ENCODE measurements at regions not wholly inside any gene's neighbourhood (a gene's known extent, or its start where the extent isn't known, plus 50 kb on each side); places are given as distances from the start of the nearest gene placed in this dataset.
"Not testable (repeated sequence)": the region's sequence is repeated elsewhere in the genome, so short reads cannot be mapped to it uniquely, and the experiment has no call there.

DNA sequence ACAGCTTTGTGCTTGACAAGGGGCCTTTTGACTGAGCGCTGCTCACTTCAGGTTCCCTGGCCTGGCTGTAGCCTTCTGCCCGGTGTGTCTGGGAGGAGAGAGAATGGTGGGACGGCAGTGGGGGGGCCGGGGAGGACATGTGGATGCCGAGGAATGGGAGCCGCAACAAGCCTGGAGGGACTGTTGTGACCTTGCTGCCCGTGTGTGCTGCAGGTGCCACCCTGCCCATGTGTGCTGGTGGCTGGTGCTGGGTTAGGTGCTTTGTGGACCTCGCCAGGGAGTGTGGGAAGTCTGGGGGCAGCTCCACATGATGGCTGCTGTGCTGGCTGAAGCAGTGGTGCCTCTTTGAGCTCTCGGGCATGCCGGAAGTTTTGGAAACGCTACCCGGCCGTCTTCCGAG is 132.1 kb downstream of the LAT start:
- H3K9me3 ChIP-seq, result no peaks in the 10 kb centered on the region
- H3K4me1 ChIP-seq (ENCODE audit: control insufficient read depth in 1 of 2, low read depth in 2 of 2), result peaks cover 0 to 6% of the 10 kb centered on the region in 2 donors
- no peak overlapping the region for H3K4me3 ChIP-seq
- DNase-seq (ENCODE audit: low spot score), result no peak
- no peak overlapping the region for H3K27ac ChIP-seq
- H3K36me3 ChIP-seq, result no peaks in the 10 kb centered on the region
- no peak for ATAC-seq (ENCODE audit: insufficient number of reproducible peaks, low FRiP score, low read depth)
- no peaks in the 10 kb centered on the region for H3K27me3 ChIP-seq (replicated peaks; ENCODE audit: insufficient read depth)
- TF ChIP-seq, protein P1, sequence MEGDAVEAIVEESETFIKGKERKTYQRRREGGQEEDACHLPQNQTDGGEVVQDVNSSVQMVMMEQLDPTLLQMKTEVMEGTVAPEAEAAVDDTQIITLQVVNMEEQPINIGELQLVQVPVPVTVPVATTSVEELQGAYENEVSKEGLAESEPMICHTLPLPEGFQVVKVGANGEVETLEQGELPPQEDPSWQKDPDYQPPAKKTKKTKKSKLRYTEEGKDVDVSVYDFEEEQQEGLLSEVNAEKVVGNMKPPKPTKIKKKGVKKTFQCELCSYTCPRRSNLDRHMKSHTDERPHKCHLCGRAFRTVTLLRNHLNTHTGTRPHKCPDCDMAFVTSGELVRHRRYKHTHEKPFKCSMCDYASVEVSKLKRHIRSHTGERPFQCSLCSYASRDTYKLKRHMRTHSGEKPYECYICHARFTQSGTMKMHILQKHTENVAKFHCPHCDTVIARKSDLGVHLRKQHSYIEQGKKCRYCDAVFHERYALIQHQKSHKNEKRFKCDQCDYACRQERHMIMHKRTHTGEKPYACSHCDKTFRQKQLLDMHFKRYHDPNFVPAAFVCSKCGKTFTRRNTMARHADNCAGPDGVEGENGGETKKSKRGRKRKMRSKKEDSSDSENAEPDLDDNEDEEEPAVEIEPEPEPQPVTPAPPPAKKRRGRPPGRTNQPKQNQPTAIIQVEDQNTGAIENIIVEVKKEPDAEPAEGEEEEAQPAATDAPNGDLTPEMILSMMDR (IDR thresholded peaks at IDR 0.05), result no peak

DNA sequence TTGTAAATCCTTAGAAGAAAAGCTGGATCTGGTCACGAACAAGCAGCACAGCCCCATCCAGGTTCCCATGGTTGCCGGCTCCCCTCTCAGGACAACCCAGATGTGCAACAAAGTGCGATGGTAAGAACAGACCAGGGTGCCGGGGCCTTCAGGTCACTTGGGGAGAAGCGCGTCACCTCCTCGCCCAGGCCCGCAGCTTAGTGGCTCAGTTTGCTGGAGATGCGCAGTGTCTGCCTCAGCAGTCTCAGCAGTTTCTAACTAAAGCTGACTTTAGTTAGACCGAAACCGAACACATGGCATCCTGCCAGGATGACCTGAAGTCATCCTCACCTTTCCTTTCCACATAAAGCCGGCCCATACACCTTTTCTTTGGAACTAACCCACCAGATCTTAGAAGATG is 131.4 kb downstream of the LAT start:
- H3K4me3 ChIP-seq; H3K4me1 ChIP-seq (ENCODE audit: control insufficient read depth in 1 of 2, low read depth in 2 of 2); H3K9me3 ChIP-seq; H3K27ac ChIP-seq; ATAC-seq (ENCODE audit: insufficient number of reproducible peaks, low FRiP score, low read depth); H3K27me3 ChIP-seq (replicated peaks; ENCODE audit: insufficient read depth); H3K36me3 ChIP-seq; DNase-seq (ENCODE audit: low spot score): not testable (repeated sequence)

DNA sequence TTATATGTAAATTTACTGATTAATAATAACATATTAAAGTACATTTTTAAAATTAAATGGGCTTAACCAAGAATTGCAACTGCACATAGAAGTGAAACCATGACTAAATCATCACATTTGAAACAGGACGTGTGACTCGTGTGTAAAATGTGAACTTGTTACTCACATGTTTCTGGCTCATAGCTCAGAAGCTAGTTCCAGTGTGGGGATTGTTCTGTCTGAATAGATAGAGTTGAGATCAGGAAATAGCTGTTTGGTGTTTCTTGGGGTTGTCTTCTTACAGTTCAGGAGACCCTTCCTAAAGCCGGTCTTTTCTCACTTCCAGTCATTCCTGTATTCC is 130.9 kb downstream of the LAT start:
- not testable (repeated sequence) for H3K27me3 ChIP-seq (replicated peaks; ENCODE audit: insufficient read depth); DNase-seq (ENCODE audit: low spot score); ATAC-seq (ENCODE audit: insufficient number of reproducible peaks, low FRiP score, low read depth); H3K4me1 ChIP-seq (ENCODE audit: control insufficient read depth in 1 of 2, low read depth in 2 of 2); H3K27ac ChIP-seq; H3K36me3 ChIP-seq; H3K9me3 ChIP-seq
- peak overlapping the region; percentile 35 for H3K4me3 ChIP-seq

DNA sequence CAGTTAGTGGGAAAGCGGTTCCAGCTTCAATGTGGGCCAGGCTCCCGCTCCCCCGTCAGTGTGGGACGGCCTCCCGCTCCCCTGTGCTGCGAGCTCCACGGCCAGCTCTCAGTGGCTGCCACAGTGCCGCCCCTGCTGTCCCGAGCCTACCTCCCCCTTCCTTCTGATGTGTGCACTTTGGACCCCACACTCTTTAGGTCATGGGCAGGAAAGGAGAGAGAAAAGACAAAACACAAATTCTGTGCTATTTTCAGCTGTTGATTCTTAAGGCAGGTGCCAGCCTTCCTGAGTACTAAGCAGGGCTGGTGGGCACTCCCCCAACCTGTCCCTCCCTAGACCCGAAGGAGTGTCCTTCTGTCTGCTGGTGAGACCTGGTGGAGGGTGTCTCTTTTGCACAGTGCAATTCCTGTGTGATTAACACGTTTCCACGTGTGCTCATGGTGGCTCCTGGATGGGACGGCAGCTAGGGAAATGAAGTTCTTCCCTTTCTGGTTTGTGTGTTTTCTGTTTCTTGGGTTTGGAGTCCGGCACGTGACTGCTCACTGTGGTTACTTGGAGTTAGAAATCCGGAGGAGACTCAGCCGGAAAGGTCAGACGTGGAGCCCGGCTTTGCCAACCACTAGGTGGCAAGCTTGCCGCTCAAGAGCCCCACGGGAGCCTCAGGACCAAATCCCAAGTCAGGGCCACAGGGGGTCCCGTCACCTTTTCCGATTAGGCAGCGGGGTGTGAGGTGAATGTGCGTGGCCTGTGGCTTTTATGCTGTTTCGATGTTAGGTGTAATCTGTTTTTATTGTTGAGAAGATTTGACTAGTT is 130.3 kb downstream of the LAT start:
- not testable (repeated sequence) for H3K4me1 ChIP-seq (ENCODE audit: control insufficient read depth in 1 of 2, low read depth in 2 of 2); H3K27me3 ChIP-seq (replicated peaks; ENCODE audit: insufficient read depth); H3K36me3 ChIP-seq; DNase-seq (ENCODE audit: low spot score); H3K9me3 ChIP-seq; H3K27ac ChIP-seq
- TF ChIP-seq, protein P1 (IDR thresholded peaks at IDR 0.05), result peak; percentile 52
- ATAC-seq (ENCODE audit: insufficient number of reproducible peaks, low FRiP score, low read depth), result peak; percentile 67
- peak overlapping the region; percentile 35 for H3K4me3 ChIP-seq

DNA sequence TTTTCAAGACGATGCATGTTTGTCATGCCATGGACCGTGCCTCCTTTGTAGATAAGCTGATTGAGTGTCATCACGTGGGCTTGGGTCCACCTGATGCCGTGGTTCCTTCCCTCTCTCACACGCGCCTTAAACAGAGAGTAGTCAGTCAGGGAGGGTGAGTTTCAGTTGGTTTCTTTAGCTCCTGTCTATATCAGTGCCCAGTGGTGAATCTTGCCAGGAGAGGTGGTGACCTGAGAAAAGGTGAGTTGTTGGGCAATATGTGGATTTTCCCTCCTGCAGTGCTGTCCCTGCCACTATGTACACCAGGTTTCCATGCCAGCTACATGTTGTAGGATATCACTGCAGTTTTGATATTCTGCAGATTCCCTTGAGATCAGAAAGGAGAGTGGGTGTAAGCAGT is 129.7 kb downstream of the LAT start:
- TF ChIP-seq, protein P1 (IDR thresholded peaks at IDR 0.05), result no peak
- Histone ChIP-seq H3K9me3 (no peaks in the 10 kb centered on the region), H3K27ac (no peak overlapping the region), H3K4me1 (ENCODE audit: control insufficient read depth in 1 of 2, low read depth in 2 of 2) (peaks cover 0 to 6% of the 10 kb centered on the region in 2 donors), H3K4me3 (no peak overlapping the region), H3K36me3 (no peaks in the 10 kb centered on the region), H3K27me3 (replicated peaks; ENCODE audit: insufficient read depth) (no peaks in the 10 kb centered on the region)
- ATAC-seq (ENCODE audit: insufficient number of reproducible peaks, low FRiP score, low read depth) (no peak), DNase-seq (ENCODE audit: low spot score) (no peak)

DNA sequence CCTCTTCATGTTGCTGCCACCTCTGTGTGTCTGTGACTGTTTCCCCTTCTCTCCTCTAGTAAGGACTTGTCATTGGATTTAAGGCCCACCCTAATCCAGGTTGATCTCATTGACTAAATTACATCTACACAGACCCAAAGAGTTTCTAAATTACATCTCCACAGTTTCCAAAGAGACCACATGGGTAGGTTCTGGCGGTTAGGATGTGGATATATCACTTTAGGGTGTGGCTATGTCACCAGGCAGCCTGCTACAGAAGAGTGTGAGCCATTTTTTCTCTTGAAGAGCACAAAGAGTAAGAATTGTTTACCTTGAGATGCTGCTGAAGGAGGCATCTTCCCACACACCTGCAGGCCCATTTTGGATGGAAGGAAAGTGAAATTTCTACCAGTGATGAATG is 128.6 kb downstream of the LAT start:
- not testable (repeated sequence) for H3K36me3 ChIP-seq; DNase-seq (ENCODE audit: low spot score); H3K4me3 ChIP-seq; H3K27me3 ChIP-seq (replicated peaks; ENCODE audit: insufficient read depth); H3K9me3 ChIP-seq; H3K27ac ChIP-seq; ATAC-seq (ENCODE audit: insufficient number of reproducible peaks, low FRiP score, low read depth)
- H3K4me1 ChIP-seq (ENCODE audit: control insufficient read depth in 1 of 2, low read depth in 2 of 2), result peaks cover 3 to 12% of the 10 kb centered on the region in 2 donors

Measured in thoracic aorta (tissue), 2 donors.